WTC11 (cell line): ENCODE measurements at regions not wholly inside any gene's neighbourhood (a gene's known extent, or its start where the extent isn't known, plus 50 kb on each side); places are given as distances from the start of the nearest gene placed in this dataset.

ENCODE experiments used
- ATAC-seq: fragments of 200-7000 bp; cut with Tn5 transposase; 2 replicates; pipeline ENCODE4 v1.10.0; 2021; ENCODE audit warnings: mild to moderate bottlenecking, moderate library complexity
- CTCF ChIA-PET: fragments of 300-600 bp; sonication (Branson Sonifier 250); formaldehyde crosslinking; loops from one replicate; lab custom pipeline; 2021; ENCODE audit warnings: antibody characterized with exemption; lab: Charles Lee
- POLR2A ChIA-PET: fragments of 350-600 bp; sonication (Branson Sonifier 250); formaldehyde crosslinking; loops from one replicate; lab custom pipeline; 2021; ENCODE audit warnings: antibody characterized with exemption; lab: Charles Lee
- DNase-seq: peaks from one replicate; pipeline ENCODE4 v3.0.0; 2021; ENCODE audit warnings: low spot score
- H3K27ac Mint-ChIP-seq: 2 replicates; pipeline ENCODE4 v1.8.0; 2021; ENCODE audit warnings: mixed read lengths
- H3K27me3 Mint-ChIP-seq: 2 replicates; pipeline ENCODE4 v1.8.0; 2021; ENCODE audit warnings: low read depth, mild to moderate bottlenecking, moderate library complexity, mixed read lengths
- H3K36me3 Mint-ChIP-seq: 2 replicates; pipeline ENCODE4 v1.8.0; 2021; ENCODE audit warnings: mixed read lengths
- H3K4me1 Mint-ChIP-seq: 2 replicates; pipeline ENCODE4 v1.8.0; 2022; ENCODE audit warnings: mixed read lengths
- H3K4me3 Mint-ChIP-seq: 2 replicates; pipeline ENCODE4 v1.8.0; 2021; ENCODE audit warnings: mild to moderate bottlenecking, moderate library complexity, mixed read lengths
- H3K9me3 Mint-ChIP-seq: 2 replicates; pipeline ENCODE4 v1.8.0; 2021; ENCODE audit warnings: mixed read lengths
- CREB1 ChIP-seq: sonication (generic); formaldehyde crosslinking; IDR thresholded peaks from 2 replicates; pipeline ENCODE4 v1.8.0; 2023; ENCODE audit warnings: mild to moderate bottlenecking, missing genetic modification reagents
- CREM ChIP-seq: sonication (generic); formaldehyde crosslinking; IDR thresholded peaks from 2 replicates; pipeline ENCODE4 v1.8.1; 2022; ENCODE audit warnings: mild to moderate bottlenecking, missing genetic modification reagents, moderate library complexity
- GTF2I ChIP-seq: fragments of 250-450 bp; sonication (Bioruptor Pico); conservative IDR thresholded peaks from 2 replicates; pipeline ENCODE4 v1.4.0; 2021; ENCODE audit warnings: mild to moderate bottlenecking
- JUN ChIP-seq: sonication (generic); formaldehyde crosslinking; IDR thresholded peaks from 2 replicates; pipeline ENCODE4 v1.8.0; 2023; ENCODE audit warnings: mild to moderate bottlenecking, missing genetic modification reagents
- MXD4 ChIP-seq: fragments of 250-450 bp; sonication (Bioruptor Pico); IDR thresholded peaks from 2 replicates; pipeline ENCODE4 v1.8.0; 2021; ENCODE audit warnings: mild to moderate bottlenecking, moderate library complexity, borderline replicate concordance
- NFE2L1 ChIP-seq: sonication (generic); formaldehyde crosslinking; IDR thresholded peaks from 2 replicates; pipeline ENCODE4 v1.8.1; 2023; ENCODE audit warnings: missing genetic modification reagents
- NR1H2 ChIP-seq: sonication (generic); formaldehyde crosslinking; IDR thresholded peaks from 2 replicates; pipeline ENCODE4 v1.9.0; 2021; ENCODE audit warnings: mild to moderate bottlenecking, moderate library complexity, missing genetic modification reagents
- OVOL2 ChIP-seq: fragments of 250-450 bp; sonication (Bioruptor Pico); IDR thresholded peaks from 2 replicates; pipeline ENCODE4 v1.9.0; 2021; ENCODE audit warnings: mild to moderate bottlenecking, borderline replicate concordance
- SMAD4 ChIP-seq: sonication (generic); formaldehyde crosslinking; IDR thresholded peaks from 2 replicates; pipeline ENCODE4 v1.8.0; 2022; ENCODE audit warnings: mild to moderate bottlenecking, missing genetic modification reagents
- ZNF671 ChIP-seq: fragments of 250-450 bp; sonication (Bioruptor Pico); IDR thresholded peaks from 2 replicates; pipeline ENCODE4 v1.8.0; 2021; ENCODE audit warnings: mild to moderate bottlenecking
- TF ChIP-seq, protein P1 (sequence below): fragments of 250-450 bp; sonication (Bioruptor Pico); IDR thresholded peaks from 2 replicates; pipeline ENCODE4 v1.9.0; 2021; ENCODE audit warnings: moderate library complexity, mild to moderate bottlenecking, inconsistent platforms, borderline replicate concordance
- TF ChIP-seq, protein P2 (sequence below): sonication (generic); formaldehyde crosslinking; IDR thresholded peaks from 2 replicates; pipeline ENCODE4 v1.8.0; 2022; ENCODE audit warnings: missing genetic modification reagents
- TF ChIP-seq, protein P3 (sequence below): sonication (generic); formaldehyde crosslinking; IDR thresholded peaks from 2 replicates; pipeline ENCODE4 v1.8.1; 2022; ENCODE audit warnings: missing genetic modification reagents, borderline replicate concordance
- TF ChIP-seq, protein P4 (sequence below): sonication (generic); formaldehyde crosslinking; IDR thresholded peaks from 2 replicates; pipeline ENCODE4 v1.8.0; 2022; ENCODE audit warnings: mild to moderate bottlenecking, missing genetic modification reagents
- TF ChIP-seq, protein P5 (sequence below): fragments of 250-450 bp; sonication (Bioruptor Pico); conservative IDR thresholded peaks from 2 replicates; pipeline ENCODE4 v1.9.0; 2021; ENCODE audit warnings: mild to moderate bottlenecking
- TF ChIP-seq, protein P6 (sequence below): sonication (generic); formaldehyde crosslinking; IDR thresholded peaks from 2 replicates; pipeline ENCODE4 v1.8.0; 2022; ENCODE audit warnings: mild to moderate bottlenecking, missing genetic modification reagents
- TF ChIP-seq, protein P7 (sequence below): fragments of 250-450 bp; sonication (Bioruptor Pico); IDR thresholded peaks from 2 replicates; pipeline ENCODE4 v1.8.0; 2021; ENCODE audit warnings: mild to moderate bottlenecking

DNA sequence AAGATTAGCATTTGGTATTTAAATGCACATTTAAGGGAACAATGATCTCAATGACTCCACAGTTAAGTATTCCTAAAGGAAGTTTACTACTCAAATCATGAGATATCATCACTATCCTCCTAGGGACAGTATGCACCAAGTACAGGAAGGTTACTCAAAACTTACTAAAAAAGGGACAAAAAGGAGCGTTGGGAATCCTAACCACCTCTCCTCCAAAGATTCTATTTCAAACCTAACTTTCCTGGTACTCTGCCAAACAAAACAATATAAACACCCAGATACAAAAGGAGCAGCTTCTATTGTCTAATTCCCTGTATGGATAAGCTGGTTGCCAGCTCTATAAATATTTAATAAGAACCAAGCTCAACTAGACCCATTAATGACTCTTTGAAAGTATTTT is 377.7 kb downstream of the NUAK1 start:
- ATAC-seq, result no peak
- ChIA-PET CTCF (no interaction called here), POLR2A (no interaction called here)
- DNase-seq, result no peak
- Mint-ChIP-seq H3K4me1 (peaks cover 17% of the 10 kb centered on the region), H3K27me3 (no peaks in the 10 kb centered on the region), H3K36me3 (no peaks in the 10 kb centered on the region), H3K4me3 (no peak overlapping the region), H3K27ac (no peak overlapping the region), H3K9me3 (peaks cover 9% of the 10 kb centered on the region)
- no peak for TF ChIP-seq MXD4 (CRISPR knock-in tag)
- TF ChIP-seq NFE2L1, result no peak
- no peak for TF ChIP-seq ZNF671 (CRISPR knock-in tag)
- TF ChIP-seq SMAD4 (CRISPR knock-in tag), result no peak
- TF ChIP-seq, protein P1, sequence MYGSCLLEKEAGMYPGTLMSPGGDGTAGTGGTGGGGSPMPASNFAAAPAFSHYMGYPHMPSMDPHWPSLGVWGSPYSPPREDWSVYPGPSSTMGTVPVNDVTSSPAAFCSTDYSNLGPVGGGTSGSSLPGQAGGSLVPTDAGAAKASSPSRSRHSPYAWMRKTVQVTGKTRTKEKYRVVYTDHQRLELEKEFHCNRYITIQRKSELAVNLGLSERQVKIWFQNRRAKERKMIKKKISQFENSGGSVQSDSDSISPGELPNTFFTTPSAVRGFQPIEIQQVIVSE (CRISPR knock-in tag), result no peak
- TF ChIP-seq, protein P2, sequence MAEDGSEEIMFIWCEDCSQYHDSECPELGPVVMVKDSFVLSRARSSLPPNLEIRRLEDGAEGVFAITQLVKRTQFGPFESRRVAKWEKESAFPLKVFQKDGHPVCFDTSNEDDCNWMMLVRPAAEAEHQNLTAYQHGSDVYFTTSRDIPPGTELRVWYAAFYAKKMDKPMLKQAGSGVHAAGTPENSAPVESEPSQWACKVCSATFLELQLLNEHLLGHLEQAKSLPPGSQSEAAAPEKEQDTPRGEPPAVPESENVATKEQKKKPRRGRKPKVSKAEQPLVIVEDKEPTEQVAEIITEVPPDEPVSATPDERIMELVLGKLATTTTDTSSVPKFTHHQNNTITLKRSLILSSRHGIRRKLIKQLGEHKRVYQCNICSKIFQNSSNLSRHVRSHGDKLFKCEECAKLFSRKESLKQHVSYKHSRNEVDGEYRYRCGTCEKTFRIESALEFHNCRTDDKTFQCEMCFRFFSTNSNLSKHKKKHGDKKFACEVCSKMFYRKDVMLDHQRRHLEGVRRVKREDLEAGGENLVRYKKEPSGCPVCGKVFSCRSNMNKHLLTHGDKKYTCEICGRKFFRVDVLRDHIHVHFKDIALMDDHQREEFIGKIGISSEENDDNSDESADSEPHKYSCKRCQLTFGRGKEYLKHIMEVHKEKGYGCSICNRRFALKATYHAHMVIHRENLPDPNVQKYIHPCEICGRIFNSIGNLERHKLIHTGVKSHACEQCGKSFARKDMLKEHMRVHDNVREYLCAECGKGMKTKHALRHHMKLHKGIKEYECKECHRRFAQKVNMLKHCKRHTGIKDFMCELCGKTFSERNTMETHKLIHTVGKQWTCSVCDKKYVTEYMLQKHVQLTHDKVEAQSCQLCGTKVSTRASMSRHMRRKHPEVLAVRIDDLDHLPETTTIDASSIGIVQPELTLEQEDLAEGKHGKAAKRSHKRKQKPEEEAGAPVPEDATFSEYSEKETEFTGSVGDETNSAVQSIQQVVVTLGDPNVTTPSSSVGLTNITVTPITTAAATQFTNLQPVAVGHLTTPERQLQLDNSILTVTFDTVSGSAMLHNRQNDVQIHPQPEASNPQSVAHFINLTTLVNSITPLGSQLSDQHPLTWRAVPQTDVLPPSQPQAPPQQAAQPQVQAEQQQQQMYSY (CRISPR knock-in tag), result no peak
- no peak for TF ChIP-seq GTF2I (CRISPR knock-in tag)
- TF ChIP-seq, protein P3, sequence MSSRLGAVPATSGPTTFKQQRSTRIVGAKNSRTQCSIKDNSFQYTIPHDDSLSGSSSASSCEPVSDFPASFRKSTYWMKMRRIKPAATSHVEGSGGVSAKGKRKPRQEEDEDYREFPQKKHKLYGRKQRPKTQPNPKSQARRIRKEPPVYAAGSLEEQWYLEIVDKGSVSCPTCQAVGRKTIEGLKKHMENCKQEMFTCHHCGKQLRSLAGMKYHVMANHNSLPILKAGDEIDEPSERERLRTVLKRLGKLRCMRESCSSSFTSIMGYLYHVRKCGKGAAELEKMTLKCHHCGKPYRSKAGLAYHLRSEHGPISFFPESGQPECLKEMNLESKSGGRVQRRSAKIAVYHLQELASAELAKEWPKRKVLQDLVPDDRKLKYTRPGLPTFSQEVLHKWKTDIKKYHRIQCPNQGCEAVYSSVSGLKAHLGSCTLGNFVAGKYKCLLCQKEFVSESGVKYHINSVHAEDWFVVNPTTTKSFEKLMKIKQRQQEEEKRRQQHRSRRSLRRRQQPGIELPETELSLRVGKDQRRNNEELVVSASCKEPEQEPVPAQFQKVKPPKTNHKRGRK, result no peak
- TF ChIP-seq, protein P4, sequence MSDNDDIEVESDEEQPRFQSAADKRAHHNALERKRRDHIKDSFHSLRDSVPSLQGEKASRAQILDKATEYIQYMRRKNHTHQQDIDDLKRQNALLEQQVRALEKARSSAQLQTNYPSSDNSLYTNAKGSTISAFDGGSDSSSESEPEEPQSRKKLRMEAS (CRISPR knock-in tag), result no peak
- TF ChIP-seq, protein P5, sequence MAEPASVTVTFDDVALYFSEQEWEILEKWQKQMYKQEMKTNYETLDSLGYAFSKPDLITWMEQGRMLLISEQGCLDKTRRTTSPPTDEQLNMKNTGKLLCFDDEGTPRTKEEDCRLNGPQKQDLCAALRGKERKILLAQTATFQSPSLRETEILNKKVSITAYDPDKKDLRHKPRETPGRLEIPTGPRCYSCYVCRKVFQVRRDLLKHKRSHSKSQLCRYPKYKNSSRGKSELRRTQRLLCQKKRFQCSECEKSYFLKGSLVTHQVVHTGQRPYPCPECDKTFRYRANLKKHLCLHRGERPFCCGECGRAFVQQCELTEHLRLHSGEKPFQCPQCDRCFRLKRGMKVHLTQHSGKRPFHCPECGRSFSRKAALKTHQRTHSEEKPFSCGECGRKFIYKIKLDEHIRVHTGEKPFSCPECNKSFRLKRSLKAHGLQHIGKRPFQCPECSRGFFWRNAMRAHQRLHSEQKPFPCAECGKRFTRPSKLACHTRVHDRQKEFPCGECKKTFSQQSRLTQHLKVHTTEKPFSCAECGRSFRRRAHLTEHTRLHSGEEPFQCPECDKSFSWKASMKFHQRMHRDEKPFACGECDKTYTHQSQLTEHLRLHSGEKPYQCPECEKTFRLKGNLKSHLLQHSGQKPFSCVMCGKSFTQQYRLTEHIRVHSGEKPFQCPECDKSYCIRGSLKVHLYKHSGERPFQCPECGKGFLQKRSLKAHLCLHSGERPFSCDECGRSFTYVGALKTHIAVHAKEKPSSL (CRISPR knock-in tag), result no peak
- no peak for TF ChIP-seq JUN (CRISPR knock-in tag)
- no peak for TF ChIP-seq CREB1 (CRISPR knock-in tag)
- TF ChIP-seq, protein P6, sequence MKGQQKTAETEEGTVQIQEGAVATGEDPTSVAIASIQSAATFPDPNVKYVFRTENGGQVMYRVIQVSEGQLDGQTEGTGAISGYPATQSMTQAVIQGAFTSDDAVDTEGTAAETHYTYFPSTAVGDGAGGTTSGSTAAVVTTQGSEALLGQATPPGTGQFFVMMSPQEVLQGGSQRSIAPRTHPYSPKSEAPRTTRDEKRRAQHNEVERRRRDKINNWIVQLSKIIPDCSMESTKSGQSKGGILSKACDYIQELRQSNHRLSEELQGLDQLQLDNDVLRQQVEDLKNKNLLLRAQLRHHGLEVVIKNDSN (CRISPR knock-in tag), result no peak
- TF ChIP-seq, protein P7, sequence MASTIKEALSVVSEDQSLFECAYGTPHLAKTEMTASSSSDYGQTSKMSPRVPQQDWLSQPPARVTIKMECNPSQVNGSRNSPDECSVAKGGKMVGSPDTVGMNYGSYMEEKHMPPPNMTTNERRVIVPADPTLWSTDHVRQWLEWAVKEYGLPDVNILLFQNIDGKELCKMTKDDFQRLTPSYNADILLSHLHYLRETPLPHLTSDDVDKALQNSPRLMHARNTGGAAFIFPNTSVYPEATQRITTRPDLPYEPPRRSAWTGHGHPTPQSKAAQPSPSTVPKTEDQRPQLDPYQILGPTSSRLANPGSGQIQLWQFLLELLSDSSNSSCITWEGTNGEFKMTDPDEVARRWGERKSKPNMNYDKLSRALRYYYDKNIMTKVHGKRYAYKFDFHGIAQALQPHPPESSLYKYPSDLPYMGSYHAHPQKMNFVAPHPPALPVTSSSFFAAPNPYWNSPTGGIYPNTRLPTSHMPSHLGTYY (CRISPR knock-in tag), result no peak
- TF ChIP-seq OVOL2 (CRISPR knock-in tag), result no peak
- no peak for TF ChIP-seq NR1H2
- TF ChIP-seq CREM (CRISPR knock-in tag), result no peak
